GM13976 (cell line): ENCODE measurements at regions not wholly inside any gene's neighbourhood (a gene's known extent, or its start where the extent isn't known, plus 50 kb on each side); places are given as distances from the start of the nearest gene placed in this dataset.

Experiments
- DNase-seq: peaks from one replicate; pipeline ENCODE4 v3.0.0; 2012; ENCODE audit warnings: low spot score
- CTCF ChIP-seq: IDR thresholded peaks from 2 replicates; pipeline ENCODE4 v1.5.1; 2012; ENCODE audit warnings: borderline replicate concordance, mild to moderate bottlenecking; ENCODE audit not compliant: insufficient read depth; ENCODE audit errors: extremely low read depth, missing control alignments, control extremely low read depth
- in situ Hi-C: fragments of 300-500 bp; cut with MboI; formaldehyde crosslinking; loops from one replicate; pipeline ENCODE4 v1.12.0; 2022; ENCODE audit warnings: low sequenced_read_pairs, mixed read lengths, inconsistent platforms; ENCODE audit not compliant: unreplicated experiment

GRCh38 chr6:164439331-164439730 lies 870.1 kb downstream of the C6orf118 start:
- TF ChIP-seq CTCF, result no peak
- in situ Hi-C loops, result no loop called here
- DNase-seq, result no peak

- no peak for TF ChIP-seq CTCF
- in situ Hi-C loops, result no loop called here
- no peak for DNase-seq
Observed at GRCh38 chr6:164436976-164437375, 872.4 kb downstream of the C6orf118 start.

DNA sequence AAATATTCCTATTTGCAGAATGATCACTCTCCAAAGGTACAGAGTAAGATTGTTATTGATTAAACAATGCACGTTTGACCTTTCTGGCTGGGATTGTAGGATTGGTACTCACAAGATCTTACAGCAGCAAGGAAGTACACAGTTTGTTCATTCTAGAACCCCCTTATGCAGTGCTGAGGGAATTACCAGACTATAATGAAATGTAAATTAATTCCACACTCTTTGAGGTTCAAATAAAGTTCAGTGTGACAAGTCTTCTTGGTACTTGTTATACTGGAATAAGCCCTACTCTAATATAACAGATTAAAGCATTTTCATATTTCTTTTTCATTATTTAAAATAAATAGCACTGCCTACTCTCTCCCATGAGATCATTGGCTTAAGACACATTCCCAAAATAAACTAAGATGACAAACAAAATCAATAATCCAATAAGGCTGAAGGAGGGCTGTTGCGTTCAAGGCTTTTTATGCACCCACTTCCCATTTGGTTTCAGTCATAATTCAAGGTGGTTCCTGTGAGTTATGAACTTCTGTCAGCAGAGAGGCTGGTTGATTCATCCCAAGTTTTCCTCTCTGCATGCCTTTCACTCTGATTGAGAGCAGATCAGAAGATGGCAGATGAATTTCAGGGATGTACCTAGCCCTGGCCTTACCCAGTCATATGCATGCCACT lies 881.5 kb downstream of the C6orf118 start:
- no peak for DNase-seq
- in situ Hi-C loops, result no loop called here
- TF ChIP-seq CTCF, result no peak

- DNase-seq, result no peak
- no peak for TF ChIP-seq CTCF
- in situ Hi-C loops, result no loop called here
Observed at GRCh38 chr6:164424489-164424888, 884.9 kb downstream of the C6orf118 start.

GRCh38 chr6:164419099-164419498 lies 890.3 kb downstream of the C6orf118 start:
- DNase-seq, result no peak
- TF ChIP-seq CTCF, result no peak
- in situ Hi-C loops, result no loop called here

DNA sequence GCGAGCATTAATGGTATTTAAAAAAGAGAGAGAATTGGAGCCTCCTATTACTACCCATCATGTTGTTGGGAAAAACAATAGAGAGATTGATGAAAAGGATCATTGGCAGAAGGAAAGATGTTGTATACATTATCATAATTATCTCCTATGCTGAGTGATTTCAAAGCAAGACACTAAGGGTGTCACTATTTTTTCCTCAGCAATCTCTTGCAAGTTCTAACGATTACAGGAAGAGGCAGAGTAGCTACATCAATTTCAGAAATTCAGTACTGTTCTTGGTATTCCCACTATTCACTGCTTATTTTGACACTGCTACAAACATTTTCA lies 891.2 kb downstream of the C6orf118 start:
- TF ChIP-seq CTCF, result no peak
- no peak for DNase-seq
- in situ Hi-C loops, result no loop called here
